A172 (cell line): ENCODE measurements at regions not wholly inside any gene's neighbourhood (a gene's known extent, or its start where the extent isn't known, plus 50 kb on each side); places are given as distances from the start of the nearest gene placed in this dataset.
"Not testable (repeated sequence)": the region's sequence is repeated elsewhere in the genome, so short reads cannot be mapped to it uniquely, and the experiment has no call there.

Source experiments
- DNase-seq: peaks from one replicate; pipeline ENCODE4 v3.0.0-alpha.2; 2015; ENCODE audit warnings: low spot score

DNA sequence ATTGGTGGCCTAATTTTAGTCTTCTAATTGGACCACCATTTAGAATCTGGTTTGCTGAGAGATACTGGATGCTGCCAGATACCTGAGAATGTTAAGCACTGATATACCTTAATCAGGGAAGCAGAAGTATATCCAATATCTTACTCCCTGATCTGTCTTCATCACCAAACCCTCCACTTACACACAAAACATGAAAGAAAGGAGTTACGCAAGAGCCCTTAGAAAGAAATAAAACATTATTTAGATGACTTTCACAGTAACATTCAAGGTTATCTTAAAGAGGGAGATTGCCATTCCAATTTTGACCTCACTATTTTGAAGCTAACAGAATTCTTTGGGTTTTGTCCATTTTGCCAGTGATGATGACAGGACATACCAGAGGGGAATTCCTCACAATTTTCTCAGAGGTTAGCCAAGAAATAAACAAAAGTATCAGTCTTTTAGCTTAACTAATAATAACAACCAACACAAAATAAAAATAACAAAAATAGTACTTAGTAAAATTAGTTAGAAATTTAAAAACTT lies 496.1 kb downstream of the NFIB start:
- no peak for DNase-seq

DNA sequence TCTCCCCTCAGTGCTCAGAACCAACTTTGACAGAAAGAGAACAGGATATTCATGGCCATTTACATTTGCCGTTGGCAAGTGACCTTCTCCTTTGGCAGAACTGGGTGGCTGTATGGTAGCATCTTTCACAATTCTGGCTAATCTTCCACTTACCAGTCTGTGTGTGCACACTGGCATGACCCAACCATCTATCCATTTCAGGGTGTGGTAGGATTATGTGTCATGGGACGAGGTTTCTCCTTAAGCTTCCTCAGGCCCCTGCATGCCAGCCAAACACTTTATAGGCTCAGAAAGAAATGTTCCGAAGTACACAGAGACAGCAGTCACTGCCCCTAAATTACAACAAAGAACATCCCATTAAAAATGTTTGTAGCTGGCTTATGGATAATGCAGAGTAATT lies 497.1 kb downstream of the NFIB start:
- DNase-seq: no peak

- no peak for DNase-seq
These were observed 499.1 kb downstream of the NFIB start for GRCh38 chr9:13814647-13815400.

GRCh38 chr9:13811876-13812275 lies 502.1 kb downstream of the NFIB start:
- no peak for DNase-seq

GRCh38 chr9:13810510-13810909 lies 503.4 kb downstream of the NFIB start:
- DNase-seq: no peak

DNA sequence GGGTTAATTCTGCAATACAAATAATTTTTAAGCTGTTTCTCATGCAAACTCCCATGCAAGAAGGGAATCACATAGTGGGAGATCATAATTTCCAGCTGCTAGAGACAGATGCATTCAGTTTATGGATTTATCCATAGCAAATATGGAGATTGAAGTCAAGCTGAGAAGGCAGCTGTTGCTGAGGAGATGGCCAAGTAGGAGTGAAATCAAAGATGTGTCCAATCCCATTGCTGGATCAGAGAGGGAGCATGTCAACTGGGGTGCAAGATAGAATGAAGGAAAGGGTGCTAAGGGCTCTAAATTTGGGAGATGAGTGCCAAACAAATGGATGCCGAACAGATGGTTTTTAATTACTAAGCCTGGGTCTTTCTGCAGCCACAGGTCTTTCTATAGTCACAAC lies 504.5 kb downstream of the NFIB start:
- DNase-seq: no peak

GRCh38 chr9:13807118-13807517 lies 506.8 kb downstream of the NFIB start:
- no peak for DNase-seq

- no peak for DNase-seq
These were observed 507.2 kb downstream of the NFIB start for GRCh38 chr9:13806714-13807113.

- no peak for DNase-seq
These were observed 508.4 kb downstream of the NFIB start for GRCh38 chr9:13805546-13805945.

GRCh38 chr9:13804532-13804931 lies 509.4 kb downstream of the NFIB start:
- DNase-seq: no peak

GRCh38 chr9:13800776-13801175 lies 513.2 kb downstream of the NFIB start:
- no peak for DNase-seq

GRCh38 chr9:13797701-13798100 lies 516.2 kb downstream of the NFIB start:
- not testable (repeated sequence) for DNase-seq

DNA sequence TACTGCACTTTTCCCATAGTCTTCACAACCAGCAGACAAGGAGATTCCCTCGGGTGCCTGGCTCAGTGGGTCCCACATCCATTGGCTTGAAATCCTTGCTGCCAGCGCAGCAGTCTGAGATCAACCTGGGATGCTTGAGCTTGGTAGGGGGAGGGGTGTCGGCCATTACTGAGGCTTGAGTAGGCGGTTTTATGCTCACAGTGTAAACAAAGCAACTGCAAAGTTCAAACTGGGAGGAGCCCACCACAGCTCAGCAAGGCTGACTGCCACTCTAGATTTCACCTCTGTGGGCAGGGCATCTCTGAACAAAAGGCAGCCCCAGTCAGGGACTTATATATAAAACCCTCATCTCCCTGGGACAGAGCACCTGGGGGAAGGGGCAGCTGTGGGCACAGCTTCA lies 512.3 kb upstream of the MPDZ start:
- DNase-seq: no peak

DNA sequence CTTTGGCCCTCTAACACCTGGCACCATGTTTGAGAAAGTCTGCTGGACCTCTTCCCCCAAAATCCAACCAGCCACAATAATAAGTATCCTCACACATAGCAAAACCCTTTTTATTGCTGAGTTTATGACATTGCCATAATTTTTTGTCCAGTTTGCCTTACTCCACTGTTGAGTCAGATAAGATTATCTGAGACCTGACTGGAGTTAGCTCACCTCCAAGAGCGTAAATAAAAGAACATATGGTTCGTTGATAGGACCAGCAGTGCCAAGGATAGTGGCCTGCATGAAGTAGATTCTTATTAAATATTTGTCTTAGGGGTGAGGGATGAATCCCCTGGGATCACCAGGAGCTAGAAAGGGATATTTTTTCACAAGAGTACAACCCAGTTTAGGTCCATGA lies 510.6 kb upstream of the MPDZ start:
- no peak for DNase-seq

GRCh38 chr9:13787234-13787833 lies 507.8 kb upstream of the MPDZ start:
- no peak for DNase-seq

- DNase-seq: no peak
These were observed 507.2 kb upstream of the MPDZ start for GRCh38 chr9:13786711-13787110.

DNA sequence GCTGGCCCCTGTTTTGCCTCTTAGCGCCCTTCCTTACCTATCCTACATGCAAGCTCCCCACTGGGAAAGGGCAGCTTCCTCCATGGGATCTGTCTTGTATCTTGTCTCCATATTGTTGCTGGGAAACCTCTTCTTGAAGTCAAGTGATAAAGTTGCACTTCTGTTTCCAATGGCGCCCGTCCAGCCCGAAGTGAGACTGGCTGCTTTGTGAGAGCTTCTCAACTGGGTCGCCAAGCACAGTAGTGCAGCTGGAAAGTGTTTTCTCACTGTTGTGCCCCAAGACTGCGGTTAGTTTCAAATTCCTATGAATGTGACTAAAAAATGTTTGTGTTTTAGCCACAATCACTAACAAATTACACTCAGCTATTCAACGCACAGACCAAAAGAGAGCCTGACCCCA lies 506.6 kb upstream of the MPDZ start:
- DNase-seq: no peak

DNA sequence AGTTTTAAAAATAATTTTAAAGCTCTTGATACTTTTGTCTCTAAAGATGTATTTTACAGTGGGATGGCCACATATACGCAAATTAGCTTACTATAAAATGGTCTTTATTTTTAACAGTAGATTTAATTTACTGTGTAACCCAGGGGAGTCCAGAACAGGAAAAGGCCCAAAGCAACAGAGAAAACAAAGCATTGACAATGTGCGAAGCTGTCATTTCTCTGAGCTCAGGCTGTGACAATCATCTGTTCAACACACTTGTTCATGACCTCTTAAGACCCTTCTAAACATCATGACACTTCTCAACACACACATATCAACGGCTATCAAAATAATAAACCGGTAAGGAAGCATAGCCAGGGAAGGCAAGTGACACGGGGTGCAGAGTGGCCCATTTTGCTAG lies 499.6 kb upstream of the MPDZ start:
- DNase-seq: no peak

GRCh38 chr9:13778631-13779030 lies 499.1 kb upstream of the MPDZ start:
- no peak for DNase-seq

DNA sequence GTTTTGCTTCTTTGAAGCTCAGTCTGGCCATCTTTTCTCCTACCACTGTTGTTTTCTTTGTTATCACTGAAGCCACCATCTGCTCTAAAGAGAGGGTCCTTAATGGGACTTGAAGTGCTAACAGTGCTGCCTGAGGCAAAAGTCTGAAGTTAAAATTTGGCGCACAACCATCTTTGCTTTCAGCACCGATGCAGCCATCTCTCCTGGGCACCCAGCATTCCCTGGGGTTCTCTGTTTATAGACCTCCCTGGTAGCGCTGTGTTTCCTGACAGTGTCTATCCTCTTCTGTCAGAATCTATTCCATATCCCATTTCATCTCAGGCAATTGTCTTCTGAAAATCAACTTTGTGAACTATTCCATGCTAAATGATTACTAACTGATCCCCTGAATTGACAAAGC lies 491.5 kb upstream of the MPDZ start:
- no peak for DNase-seq

GRCh38 chr9:13769641-13770040 lies 490.1 kb upstream of the MPDZ start:
- no peak for DNase-seq

- DNase-seq: no peak
These were observed 489.5 kb upstream of the MPDZ start for GRCh38 chr9:13769006-13769405.

DNA sequence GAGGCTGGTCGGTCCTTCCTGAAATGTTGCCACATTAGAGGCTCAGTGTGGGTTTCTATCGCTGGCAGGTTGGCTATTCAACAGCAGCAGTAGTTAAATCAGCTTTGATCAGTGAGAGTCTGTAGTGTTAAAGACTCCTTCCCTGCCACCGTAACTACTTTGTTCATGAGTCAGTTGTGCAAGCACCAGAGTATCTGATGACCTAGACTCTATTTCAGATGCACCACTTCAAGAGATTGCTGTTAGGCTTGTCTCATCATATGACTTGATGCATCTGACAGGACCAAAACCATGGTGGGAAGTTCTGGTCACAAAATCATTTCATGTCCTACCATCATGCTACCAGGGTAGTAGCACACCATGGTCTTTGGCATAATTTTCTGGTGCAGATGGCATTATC lies 482.7 kb upstream of the MPDZ start:
- DNase-seq: no peak

DNA sequence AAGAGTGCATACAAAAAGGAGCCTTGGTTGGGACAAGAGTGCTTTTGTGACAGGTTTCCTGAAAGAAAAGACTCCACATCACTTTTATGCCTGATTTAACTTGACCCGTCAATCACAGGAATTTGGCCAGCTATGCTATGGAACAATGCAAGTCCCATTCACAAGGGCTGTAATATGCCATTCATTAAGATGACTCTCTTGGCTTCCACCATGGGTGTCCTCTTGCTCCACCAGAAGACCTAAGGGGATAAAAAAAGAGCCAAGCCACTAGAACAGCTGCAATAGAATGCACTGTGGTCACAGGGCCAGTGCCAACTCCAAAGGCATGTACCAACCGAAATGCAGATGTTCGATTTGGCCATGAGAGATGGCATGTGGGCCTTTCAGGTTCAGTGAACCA lies 480.1 kb upstream of the MPDZ start:
- DNase-seq: no peak
